Endodermal cell (in vitro differentiated cells): ENCODE measurements at regions not wholly inside any gene's neighbourhood (a gene's known extent, or its start where the extent isn't known, plus 50 kb on each side); places are given as distances from the start of the nearest gene placed in this dataset.

ENCODE experiments used
- DNase-seq: peaks from one replicate; pipeline ENCODE4 v3.0.0-alpha.2; 2017
- H3K27ac ChIP-seq: 2 replicates; pipeline ENCODE4 v1.5.1; 2013; ENCODE audit warnings: mild to moderate bottlenecking, low read depth, low read length, moderate library complexity
- H3K27me3 ChIP-seq: 2 replicates; pipeline ENCODE4 v1.6.1; 2013; ENCODE audit warnings: mild to moderate bottlenecking, low read length, moderate library complexity; ENCODE audit not compliant: insufficient read depth, control insufficient read depth, poor library complexity, severe bottlenecking
- H3K36me3 ChIP-seq: 2 replicates; pipeline ENCODE4 v1.7.0; 2013; ENCODE audit warnings: mild to moderate bottlenecking, low read length, moderate library complexity; ENCODE audit not compliant: control insufficient read depth, insufficient read depth
- H3K4me1 ChIP-seq: one replicate; pipeline ENCODE4 v1.7.0; 2013; ENCODE audit warnings: low read length; ENCODE audit not compliant: control insufficient read depth, insufficient read depth
- H3K4me3 ChIP-seq: 2 replicates; pipeline ENCODE4 v1.5.1; 2013; ENCODE audit warnings: mild to moderate bottlenecking, low read length, moderate library complexity
- H3K9ac ChIP-seq: 2 replicates; pipeline ENCODE4 v1.6.1; 2013; ENCODE audit warnings: mild to moderate bottlenecking, low read length, moderate library complexity; ENCODE audit not compliant: poor library complexity, severe bottlenecking; ENCODE audit errors: extremely low read depth
- H3K9me3 ChIP-seq: 2 replicates; pipeline ENCODE4 v1.6.1; 2013; ENCODE audit warnings: mild to moderate bottlenecking, low read length, moderate library complexity; ENCODE audit not compliant: control insufficient read depth
- H3K27ac Mint-ChIP-seq: 2 replicates; pipeline ENCODE4 v1.8.0; 2020; ENCODE audit warnings: mixed read lengths
- H3K27me3 Mint-ChIP-seq: 2 replicates; pipeline ENCODE4 v1.8.0; 2021; ENCODE audit warnings: mild to moderate bottlenecking, mixed read lengths; ENCODE audit not compliant: insufficient read depth
- H3K36me3 Mint-ChIP-seq: 2 replicates; pipeline ENCODE4 v1.8.0; 2020; ENCODE audit warnings: low read depth, mixed read lengths
- H3K4me1 Mint-ChIP-seq: 2 replicates; pipeline ENCODE4 v1.8.0; 2020; ENCODE audit warnings: mixed read lengths
- H3K4me3 Mint-ChIP-seq: 2 replicates; pipeline ENCODE4 v1.8.0; 2020; ENCODE audit warnings: mild to moderate bottlenecking, moderate library complexity, mixed read lengths
- H3K9me3 Mint-ChIP-seq: 2 replicates; pipeline ENCODE4 v1.8.0; 2020; ENCODE audit warnings: mild to moderate bottlenecking, mixed read lengths
- WGBS, 2 experiments: methylation state at CpG; one replicate each; pipeline versions ENCODE4 v1.1.5 to v1.1.7; 2013; ENCODE audit warnings: missing lambda C conversion rate in 2 of 2, mixed read lengths in 1 of 2; ENCODE audit not compliant: insufficient coverage in 1 of 2, insufficient read length in 1 of 2; 5-methylcytosine and 5-hydroxymethylcytosine counted together
- TF ChIP-seq, protein P1 (sequence below): fragments of 200-600 bp; sonication (generic); conservative IDR thresholded peaks from 2 replicates; pipeline ENCODE4 v1.5.0; 2021; ENCODE audit warnings: antibody characterized with exemption, mild to moderate bottlenecking

DNA sequence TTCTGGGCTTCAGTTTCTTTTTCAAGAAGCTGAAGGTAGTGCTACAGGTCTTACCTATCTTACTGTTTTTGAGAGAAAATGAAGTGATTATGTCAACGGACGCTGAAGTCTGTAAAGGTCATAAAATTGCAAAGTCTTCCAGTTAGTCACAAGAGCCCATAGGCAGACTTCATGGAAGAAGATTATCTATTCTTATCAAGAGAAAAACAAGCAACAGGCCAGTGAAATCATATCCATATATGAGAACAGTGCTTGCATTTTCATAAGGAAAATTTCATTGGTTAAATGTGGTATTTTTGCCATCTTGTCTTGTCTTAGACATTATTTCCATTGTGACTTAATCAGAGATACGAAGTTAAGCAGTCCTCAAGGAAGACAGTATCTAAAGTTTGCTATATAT, 412.7 kb upstream of the SEL1L start:
- TF ChIP-seq, protein P1, sequence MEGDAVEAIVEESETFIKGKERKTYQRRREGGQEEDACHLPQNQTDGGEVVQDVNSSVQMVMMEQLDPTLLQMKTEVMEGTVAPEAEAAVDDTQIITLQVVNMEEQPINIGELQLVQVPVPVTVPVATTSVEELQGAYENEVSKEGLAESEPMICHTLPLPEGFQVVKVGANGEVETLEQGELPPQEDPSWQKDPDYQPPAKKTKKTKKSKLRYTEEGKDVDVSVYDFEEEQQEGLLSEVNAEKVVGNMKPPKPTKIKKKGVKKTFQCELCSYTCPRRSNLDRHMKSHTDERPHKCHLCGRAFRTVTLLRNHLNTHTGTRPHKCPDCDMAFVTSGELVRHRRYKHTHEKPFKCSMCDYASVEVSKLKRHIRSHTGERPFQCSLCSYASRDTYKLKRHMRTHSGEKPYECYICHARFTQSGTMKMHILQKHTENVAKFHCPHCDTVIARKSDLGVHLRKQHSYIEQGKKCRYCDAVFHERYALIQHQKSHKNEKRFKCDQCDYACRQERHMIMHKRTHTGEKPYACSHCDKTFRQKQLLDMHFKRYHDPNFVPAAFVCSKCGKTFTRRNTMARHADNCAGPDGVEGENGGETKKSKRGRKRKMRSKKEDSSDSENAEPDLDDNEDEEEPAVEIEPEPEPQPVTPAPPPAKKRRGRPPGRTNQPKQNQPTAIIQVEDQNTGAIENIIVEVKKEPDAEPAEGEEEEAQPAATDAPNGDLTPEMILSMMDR: no peak
- Mint-ChIP-seq H3K36me3 (peaks cover 2% of the 10 kb centered on the region), H3K27ac (no peak overlapping the region), H3K27me3 (peaks cover 14% of the 10 kb centered on the region), H3K9me3 (peaks cover 11% of the 10 kb centered on the region), H3K4me3 (no peak overlapping the region), H3K4me1 (peaks cover 13% of the 10 kb centered on the region)
- Histone ChIP-seq H3K27ac (peak overlapping the region; percentile 61), H3K4me1 (peaks cover 5% of the 10 kb centered on the region), H3K27me3 (no peaks in the 10 kb centered on the region), H3K36me3 (no peaks in the 10 kb centered on the region), H3K9ac (no peak overlapping the region), H3K4me3 (peak overlapping the region; percentile 25), H3K9me3 (peaks cover 15% of the 10 kb centered on the region)
- 88 to 94% methylated on average over 2 to 3 of the region's 3 CpGs for whole genome bisulfite sequencing, 2 experiments
- no peak for DNase-seq

DNA sequence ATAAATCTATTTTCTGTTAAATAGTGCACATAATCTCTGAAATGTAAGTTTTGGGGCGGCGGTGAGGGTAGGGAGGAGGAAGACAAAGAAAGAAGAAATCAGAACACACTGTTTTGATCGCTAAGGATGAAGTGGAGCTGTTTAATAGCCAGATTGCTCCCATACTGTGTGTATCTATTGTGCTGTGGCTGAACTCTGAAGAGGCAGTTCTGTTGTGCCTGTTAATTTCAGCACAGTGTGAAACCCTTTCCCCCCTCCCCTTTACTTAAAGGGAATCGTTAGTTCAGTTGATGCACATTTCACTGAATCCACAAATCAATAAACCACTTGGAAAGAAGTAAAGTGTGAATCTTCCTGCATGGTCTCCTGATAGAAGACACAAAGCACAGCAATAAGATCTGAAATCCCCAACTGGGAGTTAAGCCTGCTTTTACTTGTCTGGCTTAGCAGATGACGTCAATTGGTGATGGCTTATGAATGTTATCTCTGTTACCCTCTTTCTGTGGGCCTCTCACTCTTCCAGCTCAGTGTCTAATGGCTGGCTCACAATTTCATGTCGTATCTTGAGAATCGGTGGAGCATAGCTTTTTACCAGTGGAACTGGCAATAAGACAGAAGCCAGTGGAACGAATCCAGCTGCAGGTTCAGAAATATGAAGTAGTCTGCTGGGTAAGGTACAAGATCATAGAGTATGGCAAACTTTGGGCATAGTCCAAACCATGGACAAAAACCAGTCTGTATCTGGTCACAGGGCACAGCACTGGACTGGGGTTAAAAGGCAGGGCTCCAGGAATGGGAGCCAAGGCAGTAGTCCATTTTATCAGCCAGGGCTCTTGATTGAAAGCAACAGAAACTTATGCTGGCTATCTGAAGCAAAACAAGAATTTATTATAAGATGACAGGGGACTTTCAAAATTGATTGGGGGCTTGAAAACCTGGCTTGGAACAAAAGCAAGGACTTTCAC, 413.5 kb upstream of the SEL1L start:
- peak overlapping the region; percentile 61 for H3K27ac ChIP-seq
- DNase-seq: no peak
- Mint-ChIP-seq H3K4me3 (no peak overlapping the region), H3K27ac (no peak overlapping the region), H3K36me3 (peaks cover 2% of the 10 kb centered on the region), H3K9me3 (peaks cover 18% of the 10 kb centered on the region), H3K27me3 (peaks cover 14% of the 10 kb centered on the region), H3K4me1 (peaks cover 13% of the 10 kb centered on the region)
- TF ChIP-seq, protein P1: no peak
- H3K36me3 ChIP-seq: no peaks in the 10 kb centered on the region
- H3K9me3 ChIP-seq: peaks cover 23% of the 10 kb centered on the region
- H3K4me1 ChIP-seq: peaks cover 5% of the 10 kb centered on the region
- WGBS, 2 experiments: 63 to 69% methylated on average over 6 to 8 of the region's 8 CpGs
- H3K9ac ChIP-seq: no peak overlapping the region
- H3K4me3 ChIP-seq: peak overlapping the region; percentile 25
- H3K27me3 ChIP-seq: no peaks in the 10 kb centered on the region

DNA sequence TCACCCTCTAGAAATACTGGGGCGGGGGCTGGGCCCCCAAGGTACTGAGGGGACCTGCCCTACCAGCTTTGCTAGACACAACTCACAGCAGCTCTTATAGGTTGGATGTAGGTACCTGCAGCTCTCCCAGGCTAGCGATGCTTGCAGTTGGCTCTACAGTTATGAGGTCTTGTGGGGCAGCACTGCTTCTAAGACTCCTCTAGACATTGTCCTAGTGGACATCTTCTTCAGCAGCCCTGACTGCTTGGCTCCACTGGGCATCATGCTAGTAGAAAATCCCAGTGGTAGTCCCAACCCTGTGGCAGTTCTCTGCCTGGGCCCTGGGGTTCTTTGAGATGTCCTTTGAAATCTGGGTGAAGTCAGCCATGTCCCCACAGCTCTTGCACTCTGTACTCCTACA, 419.3 kb upstream of the SEL1L start:
- Mint-ChIP-seq H3K36me3 (peaks cover 8% of the 10 kb centered on the region), H3K4me1 (peaks cover 10% of the 10 kb centered on the region), H3K9me3 (peaks cover 48% of the 10 kb centered on the region), H3K27ac (no peak overlapping the region), H3K4me3 (no peak overlapping the region), H3K27me3 (peaks cover 11% of the 10 kb centered on the region)
- Histone ChIP-seq H3K27me3 (no peaks in the 10 kb centered on the region), H3K9ac (no peak overlapping the region), H3K27ac (no peak overlapping the region), H3K4me3 (peak overlapping the region; percentile 62), H3K36me3 (no peaks in the 10 kb centered on the region), H3K9me3 (peaks cover 64% of the 10 kb centered on the region), H3K4me1 (peaks cover 4% of the 10 kb centered on the region)
- 90% methylated on average over 2 of the region's 2 CpGs; no CpG with 5 or more reads in 1 of the 2 experiments for WGBS, 2 experiments
- TF ChIP-seq, protein P1: no peak
- no peak for DNase-seq
